CD4-positive, alpha-beta T cell (primary cell): ENCODE measurements at regions not wholly inside any gene's neighbourhood (a gene's known extent, or its start where the extent isn't known, plus 50 kb on each side); places are given as distances from the start of the nearest gene placed in this dataset.

Experiments used
- ATAC-seq: fragments of 200-7000 bp; cut with Tn5 transposase; one replicate; pipeline ENCODE4 v1.10.0; 2022; ENCODE audit warnings: mild to moderate bottlenecking; ENCODE audit not compliant: poor library complexity
- CTCF ChIA-PET: fragments of 350-600 bp; sonication (Branson Sonifier 250); formaldehyde crosslinking; loops from one replicate; lab custom pipeline; 2021; ENCODE audit warnings: antibody characterized with exemption, inconsistent platforms; lab: Charles Lee
- POLR2A ChIA-PET: fragments of 350-600 bp; sonication (Branson Sonifier 250); formaldehyde crosslinking; loops from one replicate; lab custom pipeline; 2021; ENCODE audit warnings: antibody characterized with exemption, inconsistent platforms; lab: Charles Lee
- DNase-seq, 14 experiments: peaks; one replicate each; pipeline ENCODE4 v3.0.0-alpha.2; 2013 to 2020; ENCODE audit warnings: mixed read lengths in 2 of 14
- H3K27ac ChIP-seq, 2 donors: one replicate each; pipeline versions ENCODE4 v1.5.1 to v1.7.0; 2013; ENCODE audit warnings: low read length in 2 of 2, low read depth in 1 of 2, mild to moderate bottlenecking in 1 of 2
- H3K27me3 ChIP-seq, 2 experiments: 1 replicate in 1 of 2; 2 replicates in 1 of 2; pipeline versions ENCODE4 v1.6.1 to v1.7.0; 2013; ENCODE audit warnings: low read length in 2 of 2, control low read depth in 1 of 2, mild to moderate bottlenecking in 1 of 2, moderate library complexity in 1 of 2; ENCODE audit not compliant: insufficient read depth in 2 of 2, control insufficient read depth in 1 of 2
- H3K36me3 ChIP-seq: one replicate; pipeline ENCODE4 v1.6.1; 2013; ENCODE audit warnings: low read length, control low read depth; ENCODE audit not compliant: insufficient read depth
- H3K4me1 ChIP-seq: one replicate; pipeline ENCODE4 v1.6.1; 2013; ENCODE audit warnings: low read length, control low read depth; ENCODE audit not compliant: insufficient read depth
- H3K4me3 ChIP-seq: one replicate; pipeline ENCODE4 v1.5.1; 2013; ENCODE audit warnings: mild to moderate bottlenecking, low read length, moderate library complexity
- H3K9me3 ChIP-seq, 2 experiments: 1 replicate in 1 of 2; 2 replicates in 1 of 2; pipeline versions ENCODE4 v1.6.1 to v1.7.0; 2013; ENCODE audit warnings: low read length in 2 of 2, mild to moderate bottlenecking in 2 of 2, control low read depth in 1 of 2, moderate library complexity in 1 of 2; ENCODE audit not compliant: control insufficient read depth in 1 of 2, insufficient read depth in 1 of 2
- H3K27ac Mint-ChIP-seq: one replicate; pipeline ENCODE4 v1.8.0; 2020; ENCODE audit warnings: mixed read lengths
- H3K27me3 Mint-ChIP-seq: one replicate; pipeline ENCODE4 v1.8.0; 2021; ENCODE audit warnings: mixed read lengths
- H3K36me3 Mint-ChIP-seq: one replicate; pipeline ENCODE4 v1.8.0; 2021; ENCODE audit warnings: low read depth, mixed read lengths
- H3K4me1 Mint-ChIP-seq: one replicate; pipeline ENCODE4 v1.8.0; 2021; ENCODE audit warnings: low read depth, mixed read lengths
- H3K4me3 Mint-ChIP-seq: one replicate; pipeline ENCODE4 v1.8.0; 2020; ENCODE audit warnings: mild to moderate bottlenecking, mixed read lengths
- H3K9me3 Mint-ChIP-seq: one replicate; pipeline ENCODE4 v1.8.0; 2020; ENCODE audit warnings: mixed read lengths
- intact Hi-C, 2 experiments: fragments of 100-400 bp; cut with DNase I in 1 of 2; cut with micrococcal nuclease in 1 of 2; formaldehyde crosslinking; loops; one replicate each; pipeline versions ENCODE4 v1.15.1 to v1.9.0; 2023 to 2025; cut with DNase I, micrococcal nuclease
- TF ChIP-seq, protein P1 (sequence below): fragments of 200-600 bp; IDR thresholded peaks from one replicate; pipeline ENCODE4 v1.8.0; 2022; ENCODE audit warnings: antibody characterized with exemption, mild to moderate bottlenecking

DNA sequence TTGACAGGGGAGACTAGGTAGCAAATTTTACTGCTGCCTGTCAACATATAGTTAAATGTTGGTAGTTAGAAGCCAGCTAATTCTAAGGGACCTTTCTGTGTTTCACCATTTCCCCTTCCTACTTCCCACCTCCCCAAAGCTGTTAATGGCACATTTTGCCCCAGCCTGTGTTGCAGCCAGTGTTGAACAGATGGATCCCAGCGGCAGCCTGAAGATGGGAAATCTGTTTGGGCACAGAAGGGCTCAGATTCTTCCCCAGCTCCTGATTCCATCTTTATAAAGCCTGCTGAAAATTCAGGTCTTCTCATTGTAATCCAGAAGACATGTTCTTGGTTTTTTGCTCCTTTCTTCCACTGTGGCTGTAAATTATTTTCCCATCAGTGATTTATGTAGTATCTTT, 89.0 kb downstream of the SPRY1 start:
- H3K4me1 Mint-ChIP-seq: no peaks in the 10 kb centered on the region
- H3K36me3 Mint-ChIP-seq: no peaks in the 10 kb centered on the region
- Histone ChIP-seq H3K27me3 (no peaks in the 10 kb centered on the region), H3K4me1 (no peaks in the 10 kb centered on the region), H3K9me3 (no peaks in the 10 kb centered on the region), H3K27ac (no peak overlapping the region), H3K4me3 (no peak overlapping the region), H3K36me3 (no peaks in the 10 kb centered on the region)
- no peak overlapping the region for H3K27ac Mint-ChIP-seq
- no peaks in the 10 kb centered on the region for H3K9me3 Mint-ChIP-seq
- no peak overlapping the region for H3K4me3 Mint-ChIP-seq
- ATAC-seq: no peak
- CTCF ChIA-PET: no interaction called here
- intact Hi-C loops: no loop called here
- DNase-seq: no peak
- no peaks in the 10 kb centered on the region for H3K27me3 Mint-ChIP-seq
- POLR2A ChIA-PET: no interaction called here
- TF ChIP-seq, protein P1, sequence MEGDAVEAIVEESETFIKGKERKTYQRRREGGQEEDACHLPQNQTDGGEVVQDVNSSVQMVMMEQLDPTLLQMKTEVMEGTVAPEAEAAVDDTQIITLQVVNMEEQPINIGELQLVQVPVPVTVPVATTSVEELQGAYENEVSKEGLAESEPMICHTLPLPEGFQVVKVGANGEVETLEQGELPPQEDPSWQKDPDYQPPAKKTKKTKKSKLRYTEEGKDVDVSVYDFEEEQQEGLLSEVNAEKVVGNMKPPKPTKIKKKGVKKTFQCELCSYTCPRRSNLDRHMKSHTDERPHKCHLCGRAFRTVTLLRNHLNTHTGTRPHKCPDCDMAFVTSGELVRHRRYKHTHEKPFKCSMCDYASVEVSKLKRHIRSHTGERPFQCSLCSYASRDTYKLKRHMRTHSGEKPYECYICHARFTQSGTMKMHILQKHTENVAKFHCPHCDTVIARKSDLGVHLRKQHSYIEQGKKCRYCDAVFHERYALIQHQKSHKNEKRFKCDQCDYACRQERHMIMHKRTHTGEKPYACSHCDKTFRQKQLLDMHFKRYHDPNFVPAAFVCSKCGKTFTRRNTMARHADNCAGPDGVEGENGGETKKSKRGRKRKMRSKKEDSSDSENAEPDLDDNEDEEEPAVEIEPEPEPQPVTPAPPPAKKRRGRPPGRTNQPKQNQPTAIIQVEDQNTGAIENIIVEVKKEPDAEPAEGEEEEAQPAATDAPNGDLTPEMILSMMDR: no peak

DNA sequence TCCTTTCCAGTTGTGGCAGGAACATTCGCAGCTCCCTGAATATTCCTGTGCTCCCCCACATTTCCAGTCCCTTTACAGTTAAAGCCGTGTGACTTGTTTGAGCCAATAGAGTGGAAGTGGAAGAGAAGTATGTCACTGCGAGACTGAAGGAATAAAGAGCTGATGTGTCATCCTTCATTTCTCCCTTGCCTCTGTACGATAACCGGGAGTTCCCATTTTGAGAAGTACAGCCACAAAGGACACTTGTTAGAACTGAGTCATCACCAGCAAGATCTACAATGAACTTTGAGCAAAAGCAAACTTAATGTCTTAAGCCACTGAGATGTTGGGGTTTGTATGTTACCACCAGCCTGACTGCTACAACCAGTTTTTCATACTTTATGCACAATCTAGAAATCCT, 92.3 kb downstream of the SPRY1 start:
- ChIA-PET CTCF (no interaction called here), POLR2A (no interaction called here)
- H3K36me3 Mint-ChIP-seq: no peaks in the 10 kb centered on the region
- Histone ChIP-seq H3K27me3 (no peaks in the 10 kb centered on the region), H3K9me3 (no peaks in the 10 kb centered on the region), H3K27ac (no peak overlapping the region), H3K4me1 (no peaks in the 10 kb centered on the region), H3K36me3 (no peaks in the 10 kb centered on the region), H3K4me3 (no peak overlapping the region)
- H3K27ac Mint-ChIP-seq: no peak overlapping the region
- DNase-seq (peak in 2 of 14 experiments; percentile 48 to 58), ATAC-seq (no peak)
- TF ChIP-seq, protein P1: no peak
- H3K9me3 Mint-ChIP-seq: no peaks in the 10 kb centered on the region
- intact Hi-C loops: no loop called here
- H3K4me1 Mint-ChIP-seq: no peaks in the 10 kb centered on the region
- no peak overlapping the region for H3K4me3 Mint-ChIP-seq
- H3K27me3 Mint-ChIP-seq: no peaks in the 10 kb centered on the region

DNA sequence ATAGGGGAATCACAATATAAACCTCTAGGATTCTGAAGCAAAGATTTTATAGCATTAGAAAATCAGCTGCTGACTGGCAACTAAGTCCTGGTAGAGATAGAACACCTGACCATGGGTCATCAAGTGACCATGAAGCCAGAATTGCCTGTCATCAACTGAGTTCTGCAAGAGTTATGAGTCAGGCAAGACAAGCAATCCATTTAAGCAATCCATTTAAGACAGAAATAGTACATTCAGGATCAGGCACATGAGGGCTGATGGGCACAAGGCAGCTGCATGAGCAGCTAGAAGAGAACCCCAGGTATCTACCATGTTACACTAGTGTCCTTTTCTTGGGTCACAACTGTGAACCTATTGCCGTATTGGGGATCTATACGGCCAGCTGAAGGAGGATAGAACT, 98.9 kb downstream of the SPRY1 start:
- Histone ChIP-seq H3K9me3 (no peaks in the 10 kb centered on the region), H3K27ac (no peak overlapping the region), H3K4me3 (no peak overlapping the region), H3K27me3 (peaks cover 0 to 3% of the 10 kb centered on the region in 2 experiments), H3K4me1 (no peaks in the 10 kb centered on the region), H3K36me3 (no peaks in the 10 kb centered on the region)
- POLR2A ChIA-PET: interaction anchor here (0.7 kb wide), 1 partner anchor 16 kb away, joined by 3 read pairs; no protein-coding TSS in a partner anchor
- CTCF ChIA-PET: interaction anchor here (1.5 kb wide), 1 partner anchor 12 kb away, joined by 3 read pairs; no protein-coding TSS in a partner anchor
- DNase-seq: peak in 2 of 14 experiments; percentile 15 to 35
- TF ChIP-seq, protein P1: no peak
- ATAC-seq: no peak
- H3K27me3 Mint-ChIP-seq: peaks cover 19% of the 10 kb centered on the region
- no peaks in the 10 kb centered on the region for H3K4me1 Mint-ChIP-seq
- H3K4me3 Mint-ChIP-seq: no peak overlapping the region
- no peaks in the 10 kb centered on the region for H3K36me3 Mint-ChIP-seq
- no peak overlapping the region for H3K27ac Mint-ChIP-seq
- intact Hi-C loops: no loop called here
- peaks cover 4% of the 10 kb centered on the region for H3K9me3 Mint-ChIP-seq
